ENCODE measurements at regions not wholly inside any gene's neighbourhood (a gene's known extent, or its start where the extent isn't known, plus 50 kb on each side); places are given as distances from the start of the nearest gene placed in this dataset.

DNA sequence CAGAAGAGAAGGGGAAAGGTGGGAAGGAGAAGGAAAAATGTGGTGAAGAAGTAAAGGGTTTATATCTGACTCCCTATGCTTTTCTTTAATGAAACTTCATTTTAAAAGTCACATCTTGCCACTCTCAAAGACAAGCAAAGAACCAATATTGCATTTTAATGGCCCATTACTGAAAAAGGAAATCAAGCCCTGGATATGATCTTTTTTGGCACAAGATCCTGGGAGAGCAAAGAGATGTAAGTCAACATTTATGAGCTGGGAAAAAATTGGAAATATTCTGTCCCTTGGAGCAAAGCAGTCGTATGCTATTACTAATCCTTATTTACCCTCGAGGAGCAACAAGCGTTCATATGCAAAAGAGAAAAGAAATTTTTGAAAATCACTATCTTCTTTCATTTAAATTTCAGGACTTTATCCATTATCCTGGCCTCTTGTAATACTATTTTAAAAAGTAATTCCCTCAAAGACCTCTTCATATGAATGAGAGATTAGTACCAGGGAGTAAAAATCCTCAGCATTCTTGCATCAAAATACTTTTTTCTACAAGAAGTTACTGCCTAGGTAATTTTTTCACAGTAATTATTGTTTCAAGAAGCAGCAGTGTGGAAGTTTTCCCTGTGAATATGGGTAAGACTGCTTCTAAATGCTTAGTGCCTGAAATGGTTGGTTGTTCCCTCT is 435.3 kb upstream of the PDZRN3 start:
- no peak overlapping the region for H3K27ac ChIP-seq (ENCODE audit: low read depth in 1 of 2, low read length in 2 of 2)
- TF ChIP-seq FOXA2 (IDR thresholded peaks at IDR 0.05): no peak
- no peak for TF ChIP-seq TAF1 (conservative IDR thresholded peaks at IDR 0.05)
- TF ChIP-seq RAD21 (IDR thresholded peaks at IDR 0.05): no peak
- no peak for TF ChIP-seq HNF4A (conservative IDR thresholded peaks at IDR 0.05)
- TF ChIP-seq, protein P1, sequence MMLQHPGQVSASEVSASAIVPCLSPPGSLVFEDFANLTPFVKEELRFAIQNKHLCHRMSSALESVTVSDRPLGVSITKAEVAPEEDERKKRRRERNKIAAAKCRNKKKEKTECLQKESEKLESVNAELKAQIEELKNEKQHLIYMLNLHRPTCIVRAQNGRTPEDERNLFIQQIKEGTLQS (IDR thresholded peaks at IDR 0.05): no peak
- TF ChIP-seq HNF4G (IDR thresholded peaks at IDR 0.05): no peak
- no peak for TF ChIP-seq JUND (IDR thresholded peaks at IDR 0.05)
- TF ChIP-seq SP1 (IDR thresholded peaks at IDR 0.05): no peak
- TF ChIP-seq EGR1 (IDR thresholded peaks at IDR 0.05; ENCODE audit: low read depth in 2 of 2): no peak
- TF ChIP-seq RXRA (IDR thresholded peaks at IDR 0.05): no peak
- no peaks in the 10 kb centered on the region for H3K36me3 ChIP-seq (ENCODE audit: control insufficient read depth in 4 of 4, insufficient read depth in 3 of 4, low read depth in 1 of 4, low read length in 3 of 4)
- H3K4me3 ChIP-seq (ENCODE audit: low read depth in 1 of 3, low read length in 3 of 3): no peak overlapping the region
- no peaks in the 10 kb centered on the region for H3K9me3 ChIP-seq (ENCODE audit: control insufficient read depth in 4 of 4, low read length in 3 of 4)
- no peak overlapping the region for H3K9ac ChIP-seq (ENCODE audit: low read depth in 1 of 2, low read length in 2 of 2)
- no peaks in the 10 kb centered on the region for H3K27me3 ChIP-seq (ENCODE audit: control insufficient read depth in 4 of 4, insufficient read depth in 4 of 4, low read length in 3 of 4)
- 84% methylated on average over 3 of the region's 3 CpGs for WGBS
- DNase-seq (ENCODE audit: low spot score): no peak
- H3K4me1 ChIP-seq (ENCODE audit: control insufficient read depth in 4 of 4, insufficient read depth in 4 of 4, low read length in 3 of 4): no peaks in the 10 kb centered on the region

DNA sequence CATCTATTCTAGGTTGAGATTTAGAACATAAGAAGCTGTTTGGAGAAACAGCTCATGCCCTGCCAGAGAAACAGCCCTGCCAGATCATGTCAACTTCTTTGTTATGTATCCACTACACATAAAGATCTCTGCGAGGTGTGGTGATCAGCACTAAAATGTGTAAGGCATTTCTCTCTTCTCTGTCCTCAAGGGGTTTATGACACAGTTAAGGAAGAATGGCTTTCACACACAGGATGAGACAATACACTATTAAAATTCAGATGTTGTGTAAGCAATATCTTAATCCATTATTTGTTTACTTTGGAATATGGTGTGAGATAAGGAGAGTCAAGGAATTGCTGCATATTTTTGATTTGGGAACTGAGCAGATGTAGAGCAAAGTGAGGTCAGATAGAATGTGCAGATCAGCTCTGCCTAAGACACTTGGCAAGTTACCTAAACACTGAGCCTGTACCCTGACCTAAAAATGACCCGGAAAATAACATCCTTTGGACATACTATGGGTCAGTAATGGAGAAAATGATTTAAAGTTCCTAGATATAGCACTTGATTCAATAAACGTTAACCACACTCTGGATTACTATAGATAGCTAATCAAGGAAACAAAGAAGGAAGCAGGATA is 434.7 kb upstream of the PDZRN3 start:
- 66% methylated on average over 3 of the region's 3 CpGs for WGBS
- TF ChIP-seq, protein P2, sequence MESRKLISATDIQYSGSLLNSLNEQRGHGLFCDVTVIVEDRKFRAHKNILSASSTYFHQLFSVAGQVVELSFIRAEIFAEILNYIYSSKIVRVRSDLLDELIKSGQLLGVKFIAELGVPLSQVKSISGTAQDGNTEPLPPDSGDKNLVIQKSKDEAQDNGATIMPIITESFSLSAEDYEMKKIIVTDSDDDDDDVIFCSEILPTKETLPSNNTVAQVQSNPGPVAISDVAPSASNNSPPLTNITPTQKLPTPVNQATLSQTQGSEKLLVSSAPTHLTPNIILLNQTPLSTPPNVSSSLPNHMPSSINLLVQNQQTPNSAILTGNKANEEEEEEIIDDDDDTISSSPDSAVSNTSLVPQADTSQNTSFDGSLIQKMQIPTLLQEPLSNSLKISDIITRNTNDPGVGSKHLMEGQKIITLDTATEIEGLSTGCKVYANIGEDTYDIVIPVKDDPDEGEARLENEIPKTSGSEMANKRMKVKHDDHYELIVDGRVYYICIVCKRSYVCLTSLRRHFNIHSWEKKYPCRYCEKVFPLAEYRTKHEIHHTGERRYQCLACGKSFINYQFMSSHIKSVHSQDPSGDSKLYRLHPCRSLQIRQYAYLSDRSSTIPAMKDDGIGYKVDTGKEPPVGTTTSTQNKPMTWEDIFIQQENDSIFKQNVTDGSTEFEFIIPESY (IDR thresholded peaks at IDR 0.05): no peak
- TF ChIP-seq, protein P1 (IDR thresholded peaks at IDR 0.05): no peak
- TF ChIP-seq, protein P3, sequence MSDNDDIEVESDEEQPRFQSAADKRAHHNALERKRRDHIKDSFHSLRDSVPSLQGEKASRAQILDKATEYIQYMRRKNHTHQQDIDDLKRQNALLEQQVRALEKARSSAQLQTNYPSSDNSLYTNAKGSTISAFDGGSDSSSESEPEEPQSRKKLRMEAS (IDR thresholded peaks at IDR 0.05): no peak
- TF ChIP-seq SP1 (IDR thresholded peaks at IDR 0.05): no peak
- TF ChIP-seq GABPA (IDR thresholded peaks at IDR 0.05 in 1 of 2, conservative IDR thresholded peaks at IDR 0.05 in 1 of 2): no peak
- TF ChIP-seq HNF4G (IDR thresholded peaks at IDR 0.05): no peak
- TF ChIP-seq YY1 (IDR thresholded peaks at IDR 0.05): no peak
- TF ChIP-seq, protein P4, sequence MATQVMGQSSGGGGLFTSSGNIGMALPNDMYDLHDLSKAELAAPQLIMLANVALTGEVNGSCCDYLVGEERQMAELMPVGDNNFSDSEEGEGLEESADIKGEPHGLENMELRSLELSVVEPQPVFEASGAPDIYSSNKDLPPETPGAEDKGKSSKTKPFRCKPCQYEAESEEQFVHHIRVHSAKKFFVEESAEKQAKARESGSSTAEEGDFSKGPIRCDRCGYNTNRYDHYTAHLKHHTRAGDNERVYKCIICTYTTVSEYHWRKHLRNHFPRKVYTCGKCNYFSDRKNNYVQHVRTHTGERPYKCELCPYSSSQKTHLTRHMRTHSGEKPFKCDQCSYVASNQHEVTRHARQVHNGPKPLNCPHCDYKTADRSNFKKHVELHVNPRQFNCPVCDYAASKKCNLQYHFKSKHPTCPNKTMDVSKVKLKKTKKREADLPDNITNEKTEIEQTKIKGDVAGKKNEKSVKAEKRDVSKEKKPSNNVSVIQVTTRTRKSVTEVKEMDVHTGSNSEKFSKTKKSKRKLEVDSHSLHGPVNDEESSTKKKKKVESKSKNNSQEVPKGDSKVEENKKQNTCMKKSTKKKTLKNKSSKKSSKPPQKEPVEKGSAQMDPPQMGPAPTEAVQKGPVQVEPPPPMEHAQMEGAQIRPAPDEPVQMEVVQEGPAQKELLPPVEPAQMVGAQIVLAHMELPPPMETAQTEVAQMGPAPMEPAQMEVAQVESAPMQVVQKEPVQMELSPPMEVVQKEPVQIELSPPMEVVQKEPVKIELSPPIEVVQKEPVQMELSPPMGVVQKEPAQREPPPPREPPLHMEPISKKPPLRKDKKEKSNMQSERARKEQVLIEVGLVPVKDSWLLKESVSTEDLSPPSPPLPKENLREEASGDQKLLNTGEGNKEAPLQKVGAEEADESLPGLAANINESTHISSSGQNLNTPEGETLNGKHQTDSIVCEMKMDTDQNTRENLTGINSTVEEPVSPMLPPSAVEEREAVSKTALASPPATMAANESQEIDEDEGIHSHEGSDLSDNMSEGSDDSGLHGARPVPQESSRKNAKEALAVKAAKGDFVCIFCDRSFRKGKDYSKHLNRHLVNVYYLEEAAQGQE (IDR thresholded peaks at IDR 0.05): no peak
- TF ChIP-seq HNF4A (conservative IDR thresholded peaks at IDR 0.05): no peak
- Histone ChIP-seq H3K9ac (ENCODE audit: low read depth in 1 of 2, low read length in 2 of 2) (no peak overlapping the region), H3K27me3 (ENCODE audit: control insufficient read depth in 4 of 4, insufficient read depth in 4 of 4, low read length in 3 of 4) (no peaks in the 10 kb centered on the region), H3K27ac (ENCODE audit: low read depth in 1 of 2, low read length in 2 of 2) (no peak overlapping the region), H3K9me3 (ENCODE audit: control insufficient read depth in 4 of 4, low read length in 3 of 4) (no peaks in the 10 kb centered on the region), H3K4me1 (ENCODE audit: control insufficient read depth in 4 of 4, insufficient read depth in 4 of 4, low read length in 3 of 4) (no peaks in the 10 kb centered on the region), H3K4me3 (ENCODE audit: low read depth in 1 of 3, low read length in 3 of 3) (no peak overlapping the region), H3K36me3 (ENCODE audit: control insufficient read depth in 4 of 4, insufficient read depth in 3 of 4, low read depth in 1 of 4, low read length in 3 of 4) (no peaks in the 10 kb centered on the region)
- DNase-seq (ENCODE audit: low spot score): no peak
